ENCODE measurements at regions not wholly inside any gene's neighbourhood (a gene's known extent, or its start where the extent isn't known, plus 50 kb on each side); places are given as distances from the start of the nearest gene placed in this dataset.
A peak's percentile ranks its signal among the peaks of the same experiment; 100 is the strongest.
"Not testable (repeated sequence)": the region's sequence is repeated elsewhere in the genome, so short reads cannot be mapped to it uniquely, and the experiment has no call there.

DNA sequence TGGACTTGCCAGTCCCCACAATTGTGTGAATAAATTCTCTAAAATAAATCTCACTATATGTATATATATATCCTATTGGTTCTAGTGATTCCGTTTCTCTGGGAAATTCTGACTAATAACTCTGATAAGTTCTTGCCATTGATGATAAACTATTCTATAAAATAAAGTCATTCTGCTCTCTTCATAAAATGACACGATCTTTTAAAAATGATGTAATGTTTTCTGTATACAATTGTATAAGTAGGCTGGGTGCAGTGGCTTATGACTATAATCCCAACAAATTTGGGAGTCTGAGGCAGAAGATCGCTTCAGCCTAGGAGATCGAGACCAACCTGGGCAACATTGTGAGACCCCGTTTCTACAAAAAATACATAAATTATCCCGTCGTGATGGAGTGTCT, 541.0 kb upstream of the ADGRL4 start:
- no peak for DNase-seq (ENCODE audit: low read depth)

DNA sequence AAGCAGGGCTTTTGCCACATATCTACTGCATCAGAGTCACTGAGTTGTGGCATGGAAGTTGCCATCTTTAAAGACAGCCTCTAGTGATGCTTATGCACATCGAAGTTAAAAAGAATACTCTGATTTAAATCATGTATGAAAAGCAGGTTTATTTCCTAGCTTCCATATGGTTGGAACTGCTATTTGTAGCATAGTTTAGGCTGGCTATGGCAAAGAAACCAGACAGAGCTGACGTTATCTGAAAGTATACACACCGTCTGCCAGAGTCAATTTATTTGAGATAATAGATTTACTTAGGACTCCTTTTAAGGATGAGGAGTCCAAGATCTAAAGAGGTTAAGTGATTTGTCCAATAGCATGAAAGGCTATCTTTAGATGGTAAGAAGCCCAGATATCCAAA, 536.9 kb upstream of the ADGRL4 start:
- no peak for DNase-seq (ENCODE audit: low read depth)

DNA sequence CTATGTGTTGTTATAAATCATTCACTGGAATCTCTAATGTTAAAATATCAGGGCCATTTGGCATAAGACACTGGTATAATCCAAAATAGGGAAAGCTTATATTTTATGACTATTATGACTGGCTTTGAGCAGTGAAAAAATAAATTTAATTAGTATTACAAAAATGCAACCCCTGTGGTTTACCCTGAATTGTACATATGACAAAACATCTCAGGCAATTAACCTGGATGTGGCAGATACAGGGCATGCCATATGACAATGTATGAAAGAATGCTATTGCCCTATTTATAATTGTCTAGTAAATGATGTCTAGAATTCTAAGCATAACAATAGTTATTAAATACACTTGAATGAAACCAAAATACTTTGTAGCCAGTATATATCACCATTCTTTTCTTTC, 532.5 kb upstream of the ADGRL4 start:
- no peak for DNase-seq (ENCODE audit: low read depth)

DNA sequence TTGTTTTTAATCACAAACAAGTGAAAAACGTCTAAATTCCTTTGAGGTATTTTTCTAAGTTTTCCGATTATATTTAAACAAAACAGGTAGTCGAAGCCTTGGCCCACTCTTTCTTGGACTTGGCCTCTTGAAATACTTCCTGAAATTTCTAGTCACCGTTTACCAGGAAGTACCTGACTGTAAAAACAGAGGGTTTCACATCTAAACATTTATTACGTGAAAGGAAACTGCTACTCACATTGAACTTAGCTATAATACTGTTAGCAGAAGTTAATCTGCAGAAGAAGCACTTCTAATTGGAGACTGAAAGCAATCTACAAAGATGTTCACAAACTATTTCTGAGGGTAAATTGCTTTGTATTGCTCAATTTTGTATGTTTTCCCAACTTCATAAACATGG, 526.0 kb upstream of the ADGRL4 start:
- no peak for DNase-seq (ENCODE audit: low read depth)

DNA sequence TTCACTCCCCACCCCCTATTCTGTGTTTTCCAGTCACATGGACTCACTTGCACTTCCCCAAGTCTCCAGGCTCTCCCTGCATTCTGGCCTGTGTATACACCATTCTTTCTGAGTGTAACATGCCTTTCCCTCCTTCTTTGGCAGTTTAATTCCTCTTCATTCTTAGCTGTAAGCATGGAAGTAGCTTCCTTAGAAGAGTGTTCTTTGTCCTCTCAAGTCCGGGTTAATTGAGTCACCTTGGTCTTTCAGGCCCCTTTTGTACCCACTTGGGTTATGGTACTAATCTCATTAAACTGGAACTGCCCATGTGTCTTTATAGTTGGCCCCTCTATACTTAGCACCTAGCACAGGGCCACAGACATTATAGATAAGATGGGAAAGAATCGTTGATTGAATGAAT, 525.3 kb upstream of the ADGRL4 start:
- no peak for DNase-seq (ENCODE audit: low read depth)

DNA sequence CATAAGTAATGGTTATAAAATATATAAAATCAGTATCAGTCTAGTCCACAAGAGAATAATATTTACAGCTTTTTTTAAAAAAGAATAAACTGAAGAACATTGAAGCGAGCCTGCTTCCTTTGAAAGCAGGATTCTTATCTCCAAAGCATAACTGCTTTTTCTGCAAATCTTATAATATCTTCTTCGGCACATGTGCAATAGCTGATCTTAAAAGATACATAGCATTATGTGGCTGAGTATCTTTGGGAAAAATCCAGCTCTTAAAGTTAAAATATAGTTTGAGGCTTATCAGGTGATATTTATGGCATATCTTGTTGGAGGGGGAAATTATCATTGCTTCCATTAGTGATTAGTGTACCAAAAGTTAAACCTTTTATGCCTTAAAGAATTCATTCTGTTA, 523.9 kb upstream of the ADGRL4 start:
- DNase-seq (ENCODE audit: low read depth), result no peak

DNA sequence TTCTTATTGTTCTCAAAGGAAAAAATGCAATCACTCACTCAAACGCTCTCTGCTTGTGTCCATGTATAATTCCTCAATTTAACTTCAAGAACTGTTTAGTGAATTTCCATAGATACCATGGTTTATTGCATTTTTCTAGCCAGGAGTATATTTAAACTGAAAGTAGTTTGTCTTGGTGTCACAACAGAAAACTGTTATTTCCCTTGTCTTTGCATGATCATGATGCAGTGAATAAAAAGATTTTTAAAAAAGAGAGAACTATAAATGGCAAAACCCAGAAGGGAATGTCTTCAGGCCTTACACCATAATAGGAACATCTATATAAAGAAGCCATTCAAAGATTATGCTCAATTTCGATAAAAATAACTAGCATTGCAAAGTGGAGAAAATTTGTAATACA, 523.5 kb upstream of the ADGRL4 start:
- no peak for DNase-seq (ENCODE audit: low read depth)

DNA sequence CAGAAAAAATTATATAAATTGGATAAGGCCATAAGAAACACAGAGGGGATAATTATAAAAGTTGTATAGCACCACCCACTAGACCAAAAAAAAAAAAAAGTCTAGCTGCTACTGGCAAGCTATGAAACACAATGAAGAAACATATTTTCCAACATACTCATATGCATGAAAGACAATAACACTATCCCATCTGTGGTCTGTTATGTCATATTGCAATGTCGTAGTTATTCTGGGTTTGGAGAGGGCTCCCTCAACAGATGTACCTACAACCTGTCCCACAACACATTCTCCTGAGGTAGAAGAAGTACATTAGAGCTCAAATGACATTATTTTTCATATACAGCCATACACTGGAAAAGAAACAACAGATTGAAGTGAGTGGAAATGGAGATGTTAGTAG, 517.6 kb upstream of the ADGRL4 start:
- DNase-seq (ENCODE audit: low read depth), result no peak

DNA sequence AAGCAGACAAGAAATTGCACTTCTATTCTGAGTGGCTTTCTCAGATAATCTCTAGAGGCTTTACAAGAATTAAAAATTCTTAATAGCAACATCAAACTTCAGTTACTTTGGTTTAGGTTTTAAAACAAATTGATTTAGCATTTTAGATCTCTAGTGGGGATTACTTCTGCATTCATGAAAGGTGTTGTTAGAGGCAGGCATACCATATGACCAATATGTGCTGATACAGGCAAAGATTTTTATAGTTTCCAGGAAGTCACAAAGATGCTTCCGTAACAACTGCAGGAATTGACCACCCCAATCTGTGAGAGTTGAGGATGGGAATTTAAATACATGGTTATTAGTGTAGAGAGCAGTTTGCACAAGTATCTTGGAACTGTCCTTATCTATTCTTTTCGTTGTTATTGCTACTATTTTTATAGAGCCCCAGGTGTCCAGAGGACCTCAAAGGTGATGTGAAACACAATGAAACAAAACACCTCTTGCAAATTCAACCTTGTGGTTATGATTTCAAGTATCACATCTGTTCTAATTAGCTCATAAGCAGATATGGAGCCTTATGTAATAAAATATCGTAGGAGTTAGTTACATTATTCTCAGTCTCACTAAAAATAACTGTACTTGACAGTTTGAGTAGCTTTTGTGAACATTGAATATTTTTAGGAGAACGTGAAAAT, 512.7 kb upstream of the ADGRL4 start:
- no peak for DNase-seq (ENCODE audit: low read depth)

DNA sequence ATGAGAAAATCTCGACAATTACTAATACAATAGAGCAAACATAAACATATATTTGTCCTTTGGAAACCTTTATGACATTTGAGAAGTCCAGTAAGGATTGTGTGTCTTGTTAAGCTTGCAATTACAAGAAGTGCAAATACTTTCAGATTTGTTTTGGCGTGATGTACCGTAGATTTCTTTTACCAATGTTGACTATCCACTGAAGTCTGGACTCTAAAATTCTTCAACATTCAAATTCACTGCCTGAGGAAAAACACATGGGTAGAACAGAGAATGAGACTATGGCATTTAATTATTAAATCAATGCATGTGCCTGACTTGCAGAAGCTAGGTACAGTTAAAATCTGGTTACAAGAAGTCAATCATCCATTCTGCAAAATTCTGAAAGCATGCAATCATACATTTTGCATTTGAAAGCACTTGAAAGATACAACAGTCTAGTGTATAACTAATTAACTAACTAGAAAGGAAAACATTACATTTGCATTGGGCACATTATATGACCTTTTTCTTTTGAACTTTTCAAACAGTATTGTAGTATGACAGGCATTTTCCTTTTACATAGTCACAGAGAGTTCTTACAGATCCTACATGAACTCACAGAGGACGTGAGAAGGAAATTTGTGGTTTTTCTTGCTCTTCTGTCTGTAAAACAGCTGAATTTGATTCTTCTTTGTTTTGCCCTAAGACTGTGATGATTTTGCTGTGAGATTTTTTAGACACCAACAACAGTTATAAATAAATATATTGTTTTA, 511.1 kb upstream of the ADGRL4 start:
- no peak for DNase-seq (ENCODE audit: low read depth)

DNA sequence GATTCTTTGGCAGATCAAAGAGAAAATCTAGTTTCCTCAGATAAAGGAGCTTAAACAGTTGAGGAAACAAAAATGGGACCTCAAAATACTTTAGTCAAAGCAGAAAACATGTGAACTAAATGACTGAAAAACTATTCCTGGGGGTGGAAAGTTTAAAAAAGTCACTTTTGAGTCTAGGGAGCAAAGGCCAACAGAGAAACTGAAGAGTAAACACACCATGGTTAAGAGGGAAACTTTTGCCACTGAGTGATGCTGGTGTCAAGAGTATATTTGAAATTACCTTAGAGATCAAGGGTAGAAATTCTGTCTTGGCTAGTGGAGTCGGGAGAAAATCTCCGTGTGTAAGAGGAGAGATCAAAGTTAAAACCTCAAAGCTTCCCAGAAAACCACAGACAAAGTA, 501.2 kb upstream of the ADGRL4 start:
- DNase-seq (ENCODE audit: low read depth), result no peak

DNA sequence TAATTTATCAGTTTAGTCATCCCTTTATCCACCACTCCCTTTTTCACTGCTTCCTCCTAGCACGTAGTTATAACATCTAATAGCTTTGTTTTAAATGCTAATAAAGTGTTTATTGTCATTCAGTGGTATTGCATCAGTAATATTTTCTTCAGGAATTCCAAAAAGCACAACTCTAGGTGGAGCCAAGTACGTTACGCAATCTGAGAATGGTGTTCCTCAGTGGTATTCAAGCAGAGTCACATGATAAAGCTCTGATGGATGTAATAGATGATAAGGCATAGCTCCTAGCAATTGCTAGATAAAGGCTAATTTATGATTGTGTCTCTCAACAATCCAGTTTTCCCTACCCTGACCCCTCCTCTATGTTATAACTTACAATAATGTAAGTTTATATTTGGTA, 494.6 kb upstream of the ADGRL4 start:
- DNase-seq (ENCODE audit: low read depth), result no peak

DNA sequence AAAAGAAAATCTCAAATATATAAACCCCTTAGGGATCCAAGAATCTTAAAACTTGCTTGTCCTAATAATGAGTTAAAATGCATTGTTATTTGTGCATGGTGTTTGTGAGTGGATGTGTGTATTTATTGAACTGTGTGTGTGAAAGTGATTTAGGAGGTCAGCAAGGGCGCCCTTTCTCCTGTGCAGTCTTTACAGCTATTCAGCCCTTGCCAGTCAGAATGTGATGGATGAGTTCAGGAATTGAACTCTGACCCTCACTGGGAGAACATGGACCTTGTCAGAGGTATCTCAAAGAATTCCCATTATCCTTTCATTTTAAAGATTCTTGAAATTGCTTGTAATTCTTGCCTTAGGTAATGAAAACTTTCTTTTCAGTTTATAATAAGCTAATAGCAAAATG, 493.0 kb upstream of the ADGRL4 start:
- DNase-seq (ENCODE audit: low read depth), result no peak

DNA sequence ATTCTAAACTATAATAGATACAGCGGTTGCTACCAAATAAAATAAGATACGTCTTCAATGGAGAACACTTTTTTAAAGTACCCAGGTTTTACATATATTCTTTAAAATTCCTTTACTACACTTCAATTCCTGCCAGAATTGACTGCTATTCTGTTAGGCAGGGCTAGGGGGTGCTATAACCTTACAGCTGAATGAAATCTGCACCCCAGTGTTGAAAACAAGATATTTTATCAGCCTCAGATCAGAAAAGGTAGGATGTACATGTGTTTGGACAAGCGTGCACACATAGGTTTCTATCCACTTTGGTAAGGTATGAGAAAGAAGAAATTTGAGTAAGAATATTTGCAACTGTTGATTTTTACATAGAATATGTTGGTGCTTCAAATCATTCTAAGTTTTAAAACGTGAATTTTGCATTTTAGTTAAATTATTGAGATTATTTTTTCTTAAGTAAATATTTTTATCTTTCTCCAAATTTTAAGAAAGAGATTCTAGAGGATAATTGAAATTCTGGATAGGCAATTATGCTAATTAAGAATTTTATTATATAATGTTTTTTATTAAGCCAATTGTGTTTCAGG, 490.8 kb upstream of the ADGRL4 start:
- DNase-seq (ENCODE audit: low read depth), result peak; percentile 13

DNA sequence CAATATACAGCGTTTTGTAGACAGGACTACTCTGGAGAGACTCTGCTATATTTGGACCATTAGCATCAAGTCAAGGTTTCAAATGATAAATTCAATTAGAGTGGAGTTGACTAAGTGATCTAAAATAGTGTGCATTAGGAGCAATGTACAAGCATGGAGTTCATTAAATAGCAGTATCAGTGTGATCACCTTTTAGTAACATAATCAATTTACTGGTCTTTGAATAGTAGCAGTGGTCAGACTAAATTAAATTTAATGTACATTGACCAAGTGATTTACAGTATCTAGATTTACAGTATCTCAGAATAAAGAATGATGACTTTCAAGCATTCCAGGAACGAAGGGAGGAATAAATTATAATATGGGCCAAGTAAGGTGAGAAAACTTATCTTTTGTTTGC, 489.6 kb upstream of the ADGRL4 start:
- no peak for DNase-seq (ENCODE audit: low read depth)

DNA sequence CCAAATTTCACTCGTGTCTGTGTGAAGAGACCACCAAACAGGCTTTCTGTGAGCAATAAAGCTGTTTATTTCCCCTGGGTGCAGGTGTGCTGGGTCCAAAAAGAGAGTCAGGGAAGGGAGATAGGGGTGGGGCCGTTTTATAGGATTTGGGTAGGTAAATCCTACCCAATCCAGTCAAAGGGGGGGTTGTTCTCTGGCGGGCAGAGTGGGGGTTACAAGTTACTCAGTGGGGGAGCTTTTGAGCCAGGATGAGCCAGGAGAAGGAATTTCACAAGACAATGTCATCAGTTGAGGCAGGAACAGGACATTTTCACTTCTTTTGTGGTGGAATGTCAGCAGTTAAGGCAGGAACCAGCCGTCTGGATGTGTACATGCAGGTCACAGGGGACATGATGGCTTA, 487.2 kb upstream of the ADGRL4 start:
- DNase-seq (ENCODE audit: low read depth), result not testable (repeated sequence)

DNA sequence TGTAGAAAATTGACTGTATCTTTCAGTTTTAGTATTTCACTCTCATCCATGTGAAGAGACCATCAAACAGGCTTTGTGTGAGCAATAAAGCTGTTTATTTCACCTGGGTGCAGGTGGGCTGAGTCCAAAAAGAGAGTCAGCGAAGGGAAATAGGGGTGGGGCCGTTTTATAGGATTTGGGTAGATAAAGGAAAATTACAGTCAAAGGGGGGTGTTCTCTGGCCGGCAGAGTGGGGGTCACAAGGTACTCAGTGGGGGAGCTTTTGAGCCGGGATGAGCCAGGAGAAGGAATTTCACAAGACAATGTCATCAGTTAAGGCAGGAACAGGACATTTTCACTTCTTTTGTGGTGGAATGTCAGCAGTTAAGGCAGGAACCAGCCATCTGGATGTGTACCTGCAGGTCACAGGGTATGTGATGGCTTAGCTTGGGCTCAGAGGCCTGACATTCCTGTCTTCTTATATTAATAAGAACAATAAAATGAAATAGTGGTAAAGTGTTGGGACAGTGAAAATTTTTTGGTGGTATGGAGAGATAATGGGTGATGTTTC, 482.1 kb upstream of the ADGRL4 start:
- DNase-seq (ENCODE audit: low read depth), result not testable (repeated sequence)

DNA sequence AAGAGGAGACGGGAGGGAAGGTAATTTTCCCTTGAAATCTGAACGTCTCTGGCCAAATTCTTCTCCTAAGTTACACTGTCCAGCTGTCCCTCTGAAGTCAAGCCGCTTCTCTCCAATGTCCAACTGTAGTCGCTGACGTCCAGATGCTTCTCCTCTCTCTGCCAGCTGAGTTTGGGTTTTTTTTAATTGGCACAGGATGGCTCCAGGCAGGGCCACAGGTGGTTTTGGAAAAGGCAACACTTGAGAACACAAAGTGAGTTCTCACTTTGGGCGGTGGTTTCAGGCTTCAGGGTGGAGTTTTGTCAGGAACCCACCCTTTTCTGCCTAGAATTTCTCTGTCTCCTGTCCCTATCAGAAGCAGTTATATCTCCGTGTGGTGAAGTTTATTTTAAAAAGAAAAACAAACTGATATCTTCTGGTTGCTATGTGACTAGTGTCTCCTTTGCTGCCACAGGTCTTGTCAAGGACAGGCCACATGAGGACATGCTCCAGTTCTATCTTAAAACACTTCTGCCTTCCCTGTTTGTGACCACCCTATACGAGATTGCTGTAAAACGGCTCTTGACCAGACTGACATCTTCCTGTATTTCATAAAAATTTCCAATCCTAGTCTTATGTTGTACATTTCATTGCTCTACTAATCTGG, 472.3 kb upstream of the ADGRL4 start:
- no peak for DNase-seq (ENCODE audit: low read depth)

DNA sequence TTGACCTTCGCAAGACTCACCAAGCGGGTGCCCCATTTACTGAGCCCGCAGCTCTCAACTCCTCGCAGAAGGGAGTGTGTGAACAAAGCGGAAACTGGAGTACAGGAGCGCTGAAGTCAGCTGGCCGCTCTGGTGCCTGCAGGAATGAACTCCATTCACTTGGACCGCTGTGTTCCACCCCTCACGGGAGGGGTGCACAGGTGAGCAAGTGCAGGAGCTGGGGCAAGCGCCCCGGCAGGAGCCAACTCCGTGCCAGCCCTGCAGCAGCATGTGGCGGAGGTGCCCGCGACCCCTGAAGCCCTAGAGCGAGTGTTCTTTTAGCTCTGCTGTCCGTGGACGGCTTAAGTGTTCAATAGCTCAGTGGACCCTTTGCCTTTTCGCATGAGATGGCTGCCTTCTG, 471.6 kb upstream of the ADGRL4 start:
- DNase-seq (ENCODE audit: low read depth), result no peak

DNA sequence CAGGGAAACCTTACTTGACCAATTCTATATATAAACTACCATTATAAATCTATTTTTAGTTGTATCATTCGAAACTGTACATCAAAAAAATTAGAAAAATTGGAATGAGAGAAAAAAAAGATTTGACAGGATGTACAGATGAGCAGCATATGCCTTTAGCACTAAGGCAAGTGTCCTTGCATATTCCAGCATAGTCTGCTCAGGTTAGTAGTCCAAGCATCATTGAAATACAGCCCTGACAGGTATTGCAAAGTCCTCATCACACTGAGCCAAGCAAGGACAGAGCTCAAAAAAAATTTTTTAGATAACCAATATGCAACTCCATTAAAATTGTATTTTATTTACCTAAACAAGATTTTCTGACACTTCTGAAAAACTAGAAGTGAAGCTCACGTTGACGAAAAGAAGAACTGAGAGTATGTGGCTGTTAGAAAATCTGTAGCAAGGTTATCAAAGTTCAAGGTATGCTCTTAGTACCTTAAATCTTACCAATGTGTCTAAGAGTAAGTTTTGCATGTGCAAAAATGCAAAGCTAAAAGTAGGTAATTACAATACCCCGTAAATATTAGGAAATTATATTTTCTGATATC, 465.6 kb upstream of the ADGRL4 start:
- no peak for DNase-seq (ENCODE audit: low read depth)

DNA sequence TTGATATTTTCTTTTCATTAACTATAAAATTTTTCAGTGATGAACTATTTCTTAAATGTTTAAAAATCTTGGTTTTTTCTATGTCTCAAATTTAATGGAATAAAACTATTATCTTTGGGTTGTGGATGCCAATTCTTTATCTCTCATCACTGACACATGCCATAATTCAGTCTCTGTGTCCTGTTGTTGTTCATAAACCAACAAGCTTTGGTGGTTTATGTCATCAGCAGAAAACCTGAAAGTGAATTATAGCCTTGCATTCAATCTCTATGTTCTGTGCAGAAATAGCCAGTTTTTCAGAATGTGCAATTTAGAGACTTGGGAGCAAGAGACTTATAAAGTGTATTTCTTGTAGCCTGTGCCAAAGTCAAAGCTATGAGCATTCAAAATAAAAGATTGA, 462.6 kb upstream of the ADGRL4 start:
- DNase-seq (ENCODE audit: low read depth), result no peak

DNA sequence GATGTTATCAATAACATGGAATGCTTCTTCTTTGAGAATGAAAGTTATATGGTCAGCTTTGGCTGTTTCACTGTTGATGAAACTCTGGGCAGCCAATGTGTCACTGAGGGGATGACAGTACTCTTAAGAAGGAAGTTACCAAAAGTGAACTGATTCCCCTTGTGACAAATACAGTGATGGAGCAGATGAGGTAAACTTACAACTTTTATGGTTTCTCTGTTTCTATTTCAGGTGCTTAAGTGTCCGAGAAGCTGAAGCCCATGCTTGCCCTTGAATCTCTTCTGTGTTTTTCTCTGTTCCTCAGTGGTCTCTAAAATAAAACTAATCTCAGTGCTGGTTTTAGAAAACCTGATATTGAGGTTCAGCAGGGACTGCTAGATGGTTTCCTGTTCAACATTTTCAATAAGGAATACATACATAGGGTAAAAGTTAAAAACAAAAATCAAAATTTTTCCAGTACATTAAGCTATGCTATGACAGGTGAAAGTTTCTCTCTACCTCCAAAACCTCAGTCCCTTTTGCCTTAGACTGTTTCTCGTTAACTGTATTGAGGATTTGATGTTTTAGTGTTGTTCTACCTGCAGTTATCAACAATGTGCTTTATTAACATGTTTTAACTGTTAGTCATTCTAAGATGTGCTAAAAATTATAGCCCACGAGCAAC, 454.4 kb upstream of the ADGRL4 start:
- no peak for DNase-seq (ENCODE audit: low read depth)

Data from forelimb muscle (tissue), 1 donor.